ENCODE measurements at regions not wholly inside any gene's neighbourhood (a gene's known extent, or its start where the extent isn't known, plus 50 kb on each side); places are given as distances from the start of the nearest gene placed in this dataset.

- no peak for TF ChIP-seq CTCF (IDR thresholded peaks at IDR 0.05)
- Histone ChIP-seq H3K4me3 (no peak overlapping the region), H3K27me3 (no peaks in the 10 kb centered on the region), H3K9me3 (peaks cover 0 to 6% (median 0%) of the 10 kb centered on the region in 11 donors), H3K27ac (peak overlapping the region in 1 of 10 donors; percentile 17), H3K36me3 (no peaks in the 10 kb centered on the region), H3K4me1 (peaks cover 0 to 12% (median 0%) of the 10 kb centered on the region in 9 donors)
- DNase-seq (no peak), ATAC-seq (no peak)
- intact Hi-C loops (cut with DNase I), result no loop called here
- 81 to 83% methylated on average over 5 of the region's 5 CpGs for WGBS, 2 donors
These were observed 136.9 kb downstream of the BTBD3 start for GRCh38 chr20:12054556-12054955.

- no peak for TF ChIP-seq CTCF (IDR thresholded peaks at IDR 0.05)
- no peak for ATAC-seq
These were observed 137.5 kb downstream of the BTBD3 start for GRCh38 chr20:12055161-12055560.

GRCh38 chr20:12056839-12057238 lies 139.1 kb downstream of the BTBD3 start:
- H3K4me1 ChIP-seq, result peaks cover 0 to 12% (median 0%) of the 10 kb centered on the region in 9 donors
- intact Hi-C loops (cut with DNase I), result no loop called here
- H3K27ac ChIP-seq, result no peak overlapping the region
- no peaks in the 10 kb centered on the region for H3K36me3 ChIP-seq
- 64 to 70% methylated on average over 2 of the region's 2 CpGs for WGBS, 2 donors
- no peak for DNase-seq
- no peak for TF ChIP-seq CTCF (IDR thresholded peaks at IDR 0.05)
- no peak for ATAC-seq
- H3K9me3 ChIP-seq, result peaks cover 0 to 6% (median 0%) of the 10 kb centered on the region in 11 donors
- H3K27me3 ChIP-seq, result no peaks in the 10 kb centered on the region
- H3K4me3 ChIP-seq, result no peak overlapping the region

More at GRCh38 chr20:12055161-12055560, 137.5 kb downstream of the BTBD3 start:
- WGBS, 2 donors, result 92 to 98% methylated on average over 3 of the region's 3 CpGs
- peaks cover 0 to 6% (median 0%) of the 10 kb centered on the region in 11 donors for H3K9me3 ChIP-seq
- H3K4me3 ChIP-seq, result no peak overlapping the region
- peak overlapping the region in 1 of 10 donors; percentile 17 for H3K27ac ChIP-seq
- DNase-seq, result no peak
- intact Hi-C loops (cut with DNase I), result no loop called here
- H3K36me3 ChIP-seq, result no peaks in the 10 kb centered on the region
- no peaks in the 10 kb centered on the region for H3K27me3 ChIP-seq
- H3K4me1 ChIP-seq, result peaks cover 0 to 12% (median 0%) of the 10 kb centered on the region in 9 donors

- TF ChIP-seq CTCF (IDR thresholded peaks at IDR 0.05), result no peak
- Histone ChIP-seq H3K4me3 (no peak overlapping the region), H3K9me3 (peaks cover 0 to 6% (median 0%) of the 10 kb centered on the region in 11 donors), H3K36me3 (no peaks in the 10 kb centered on the region), H3K4me1 (peaks cover 0 to 12% (median 0%) of the 10 kb centered on the region in 9 donors), H3K27ac (no peak overlapping the region), H3K27me3 (no peaks in the 10 kb centered on the region)
- 78 to 84% methylated on average over 6 of the region's 6 CpGs for WGBS, 2 donors
- intact Hi-C loops (cut with DNase I), result no loop called here
- ATAC-seq (no peak), DNase-seq (no peak)
These were observed 140.1 kb downstream of the BTBD3 start for GRCh38 chr20:12057778-12058177.

Measured in heart right ventricle (tissue), 16 donors.